NOMO-1 (cell line): ENCODE measurements at regions not wholly inside any gene's neighbourhood (a gene's known extent, or its start where the extent isn't known, plus 50 kb on each side); places are given as distances from the start of the nearest gene placed in this dataset.

Source experiments
- DNase-seq, 2 experiments: peaks; one replicate each; lab custom pipeline; 2025; ENCODE audit not compliant: unreplicated experiment in 2 of 2; lab: John Stamatoyannopoulos, UW

- DNase-seq = no peak
Measured at GRCh38 chr7:25762511-25763462, 389.2 kb upstream of the NFE2L3 start.

- DNase-seq = peak in 1 of 2 experiments; percentile 7
Measured at GRCh38 chr7:25763463-25763860, 388.5 kb upstream of the NFE2L3 start.

GRCh38 chr7:25765110-25765655 lies 386.8 kb upstream of the NFE2L3 start:
- no peak for DNase-seq

- DNase-seq = no peak
Measured at GRCh38 chr7:25770235-25770634, 381.8 kb upstream of the NFE2L3 start.

- no peak for DNase-seq
Measured at GRCh38 chr7:25770670-25771069, 381.3 kb upstream of the NFE2L3 start.

- no peak for DNase-seq
Measured at GRCh38 chr7:25771491-25771890, 380.5 kb upstream of the NFE2L3 start.

GRCh38 chr7:25772802-25773201 lies 379.2 kb upstream of the NFE2L3 start:
- DNase-seq = no peak

GRCh38 chr7:25774675-25775074 lies 377.3 kb upstream of the NFE2L3 start:
- DNase-seq = no peak

GRCh38 chr7:25775570-25775969 lies 376.4 kb upstream of the NFE2L3 start:
- DNase-seq = peak in 1 of 2 experiments; percentile 18

- no peak for DNase-seq
Measured at GRCh38 chr7:25775999-25776743, 375.8 kb upstream of the NFE2L3 start.

GRCh38 chr7:25776744-25777123 lies 375.3 kb upstream of the NFE2L3 start:
- DNase-seq = no peak

GRCh38 chr7:25777969-25778708 lies 373.9 kb upstream of the NFE2L3 start:
- no peak for DNase-seq

GRCh38 chr7:25779002-25779546 lies 372.9 kb upstream of the NFE2L3 start:
- no peak for DNase-seq

GRCh38 chr7:25780904-25781303 lies 371.1 kb upstream of the NFE2L3 start:
- DNase-seq = no peak

- no peak for DNase-seq
Measured at GRCh38 chr7:25781704-25782103, 370.3 kb upstream of the NFE2L3 start.

GRCh38 chr7:25786936-25787335 lies 365.1 kb upstream of the NFE2L3 start:
- DNase-seq = no peak

- DNase-seq = no peak
Measured at GRCh38 chr7:25787336-25787735, 364.7 kb upstream of the NFE2L3 start.

- DNase-seq = no peak
Measured at GRCh38 chr7:25788371-25788770, 363.6 kb upstream of the NFE2L3 start.

- DNase-seq = no peak
Measured at GRCh38 chr7:25788961-25789620, 362.9 kb upstream of the NFE2L3 start.
